Head of caudate nucleus (tissue), 42 donors: ENCODE measurements at regions not wholly inside any gene's neighbourhood (a gene's known extent, or its start where the extent isn't known, plus 50 kb on each side); places are given as distances from the start of the nearest gene placed in this dataset.

Source experiments
- DNase-seq, 42 donors: peaks; one replicate each; pipeline versions ENCODE4 v3.0.0 to v3.0.0-alpha.2; 2020 to 2021; ENCODE audit warnings: mixed read lengths in 7 of 42
- intact Hi-C: fragments of 100-400 bp; cut with DNase I; formaldehyde crosslinking; loops from one replicate; pipeline ENCODE4 v1.15.0; 2022

DNA sequence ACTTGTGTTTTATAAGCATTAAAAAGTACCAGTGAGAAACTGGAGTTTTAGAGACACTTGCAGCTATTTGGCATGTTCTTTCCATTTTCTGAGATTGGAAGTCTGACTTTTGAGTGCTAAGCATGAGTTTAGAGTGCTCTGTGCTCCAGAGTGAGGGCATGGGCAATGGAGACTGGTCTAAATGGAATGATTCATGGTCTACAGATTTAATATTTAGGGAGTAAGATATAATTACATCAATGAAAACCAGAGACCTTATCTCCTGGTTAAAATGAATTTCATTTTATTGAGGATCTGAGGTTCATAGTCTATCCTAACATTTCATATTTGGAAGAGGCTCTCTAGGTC is 135.9 kb upstream of the RPS23 start:
- intact Hi-C loops = no loop called here
- no peak for DNase-seq

DNA sequence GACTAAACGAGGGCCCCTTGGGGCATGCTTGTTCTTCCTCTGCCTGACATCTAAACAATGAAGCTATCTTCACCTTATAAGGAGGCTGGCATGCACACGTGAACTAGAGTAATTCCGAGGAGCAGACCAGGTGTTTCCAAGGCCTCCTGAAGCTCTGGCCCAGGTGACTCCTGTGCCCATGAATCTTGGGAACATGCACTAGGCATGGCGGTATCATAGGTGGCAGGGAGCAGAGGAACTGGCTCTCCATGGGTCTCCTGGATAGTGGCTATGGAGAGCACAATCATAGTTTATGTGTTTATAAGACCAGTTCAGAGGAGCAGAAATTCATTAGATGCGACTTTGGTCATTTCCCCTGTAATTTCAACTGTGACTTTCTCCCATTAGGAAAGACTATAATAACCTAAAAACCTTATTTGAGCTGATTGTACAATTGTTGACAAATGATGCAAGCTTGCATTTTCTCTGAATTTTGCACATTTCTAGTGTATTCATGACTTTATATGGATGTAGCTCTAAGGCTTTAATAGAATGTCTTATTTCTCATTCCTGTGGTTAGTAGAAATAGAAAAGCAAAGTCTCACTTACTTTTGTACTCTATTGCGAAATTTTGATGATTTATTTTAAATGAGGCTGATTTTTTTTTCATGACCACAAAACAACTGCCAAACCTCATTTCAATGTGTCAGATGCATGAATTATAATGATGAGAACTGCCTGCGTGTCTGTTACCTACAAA is 135.3 kb upstream of the RPS23 start:
- intact Hi-C loops = no loop called here
- DNase-seq = no peak

DNA sequence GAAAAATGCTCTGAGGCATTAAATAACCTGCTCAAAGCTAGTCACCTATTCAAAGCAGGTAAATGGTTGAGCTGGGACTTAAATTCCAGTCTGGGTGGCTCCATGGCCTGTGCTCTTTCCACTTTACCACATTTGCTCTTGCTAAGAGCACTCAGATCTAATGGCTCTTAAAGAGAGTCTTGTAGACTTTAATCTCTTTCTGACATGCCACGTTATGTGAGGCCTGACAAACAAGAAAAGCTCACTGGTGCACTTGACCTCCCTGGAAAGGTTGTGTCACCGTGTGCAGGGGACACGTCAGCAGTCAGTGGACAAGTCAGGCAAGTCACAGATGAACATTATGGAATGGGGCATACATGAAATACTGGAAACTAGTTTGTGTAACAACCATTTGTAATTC is 129.9 kb upstream of the RPS23 start:
- intact Hi-C loops = no loop called here
- DNase-seq = no peak

DNA sequence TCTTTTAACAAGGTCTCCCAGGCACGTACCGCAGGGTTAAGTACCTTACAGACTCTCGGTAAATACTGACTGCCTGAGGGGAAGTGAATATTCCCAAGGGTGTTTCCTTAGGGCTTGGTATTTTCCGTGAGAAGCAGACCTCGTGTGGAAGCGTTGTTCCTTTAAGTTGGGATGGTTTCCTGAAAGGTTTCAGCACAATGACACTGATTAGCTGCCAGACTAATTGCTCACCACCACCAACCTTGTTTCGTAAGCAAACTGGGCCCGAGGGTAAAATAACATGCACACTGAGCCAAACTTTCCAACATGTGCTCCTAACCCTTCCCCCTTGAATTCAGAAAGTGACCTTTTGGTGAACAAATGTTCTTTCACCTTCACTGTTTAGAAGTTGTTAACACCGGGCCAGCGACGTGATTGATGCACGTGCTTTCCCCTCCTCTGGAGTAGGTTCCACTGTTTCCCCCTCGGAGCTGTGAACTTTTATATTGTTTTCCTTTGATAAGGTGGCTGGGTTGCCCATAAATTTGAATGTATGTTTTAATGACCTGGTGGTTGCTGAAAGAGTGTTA is 128.1 kb upstream of the RPS23 start:
- intact Hi-C loops = no loop called here
- no peak for DNase-seq

DNA sequence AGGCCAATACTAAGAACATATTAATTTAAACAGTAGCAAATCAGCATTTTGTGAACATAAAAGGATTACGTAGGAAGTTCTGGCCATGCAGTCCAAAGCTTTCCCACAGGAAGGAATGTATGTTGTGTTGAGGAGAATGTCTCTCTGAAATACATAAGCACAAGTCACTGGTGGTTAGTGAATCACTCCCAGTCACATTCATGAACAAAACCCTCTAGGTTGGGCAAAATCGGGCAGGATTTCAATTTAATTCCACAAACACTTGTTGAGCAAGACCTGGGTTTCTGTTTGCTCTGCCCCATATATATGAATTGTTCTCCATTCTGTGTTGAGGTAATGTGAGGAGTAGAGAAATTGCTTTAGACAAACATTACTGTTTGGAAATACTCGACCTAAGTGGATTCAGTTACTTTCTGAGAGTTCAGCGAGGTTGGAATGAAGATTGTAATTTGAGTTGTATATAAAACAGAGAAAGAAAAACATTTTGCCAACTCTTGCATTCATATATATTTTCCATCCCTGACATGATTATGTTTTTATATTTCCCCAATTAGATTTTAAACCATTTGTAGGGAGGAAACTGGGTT is 127.6 kb upstream of the RPS23 start:
- intact Hi-C loops = no loop called here
- no peak for DNase-seq

DNA sequence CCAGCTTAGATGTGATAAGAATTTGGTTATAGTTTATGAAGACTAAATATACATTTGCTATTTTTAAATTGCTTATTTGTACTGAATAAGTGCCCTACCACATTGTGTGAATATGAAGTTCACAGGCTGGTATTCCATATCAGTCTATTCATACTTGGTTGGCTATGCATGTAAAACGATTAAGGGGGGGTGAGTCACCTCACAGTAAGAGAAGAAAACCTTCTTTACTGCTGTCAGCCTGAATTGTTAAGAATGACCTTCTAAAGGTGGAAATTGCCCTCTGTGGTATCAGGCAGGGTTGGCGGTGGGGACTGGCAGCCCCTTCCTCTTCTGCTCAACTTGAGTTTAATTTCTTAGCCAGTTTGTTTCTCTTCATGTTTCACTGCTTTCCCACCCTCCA is 127.0 kb upstream of the RPS23 start:
- no peak for DNase-seq
- intact Hi-C loops = no loop called here

DNA sequence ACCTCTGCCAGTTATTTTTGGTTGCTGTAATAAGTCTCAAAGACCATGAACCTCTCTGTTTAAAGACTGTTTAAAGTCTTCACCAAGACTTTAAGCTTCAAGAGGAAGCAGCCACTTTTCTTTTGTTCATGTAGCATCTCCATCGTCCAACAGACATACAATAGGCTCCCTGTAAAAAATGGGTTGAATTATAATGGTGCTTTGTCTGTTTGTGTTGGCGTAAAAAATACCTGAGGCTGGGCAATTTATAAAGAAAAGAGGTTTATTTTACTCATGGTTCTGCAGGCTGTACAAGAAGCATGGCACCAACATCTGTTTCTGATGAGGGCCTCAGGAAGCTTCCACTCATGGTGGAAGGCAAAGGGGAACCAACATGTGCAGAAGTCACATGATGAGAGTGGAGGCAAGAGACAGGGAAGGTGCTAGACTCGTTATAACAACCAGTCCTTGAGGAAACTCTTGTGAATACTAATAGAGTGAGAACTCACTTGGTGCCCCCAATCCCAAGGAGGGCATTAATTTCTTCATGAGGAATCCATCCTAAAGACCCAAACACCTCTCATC is 126.3 kb upstream of the RPS23 start:
- no peak for DNase-seq

DNA sequence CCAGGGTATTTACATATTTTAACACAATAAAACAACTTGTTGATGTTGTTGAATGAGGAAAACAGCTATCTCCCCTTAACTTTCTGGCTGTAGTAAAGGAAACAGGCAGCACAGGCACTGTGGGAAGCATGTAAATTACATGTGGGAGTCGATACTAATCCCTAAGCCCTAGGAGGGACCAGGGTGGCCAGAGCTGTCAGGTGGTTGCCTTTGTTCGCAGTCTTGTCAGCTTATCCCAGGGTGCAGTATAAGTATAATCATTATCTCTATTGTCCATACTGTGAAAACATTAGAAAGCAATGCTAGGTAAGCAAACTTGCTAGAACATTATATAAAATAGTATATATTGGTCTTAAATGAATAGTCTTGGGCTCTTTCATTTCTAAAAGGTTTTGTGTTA is 125.6 kb upstream of the RPS23 start:
- intact Hi-C loops = no loop called here
- no peak for DNase-seq

More for the DNA sequence above, 126.3 kb upstream of the RPS23 start:
- intact Hi-C loops = no loop called here

DNA sequence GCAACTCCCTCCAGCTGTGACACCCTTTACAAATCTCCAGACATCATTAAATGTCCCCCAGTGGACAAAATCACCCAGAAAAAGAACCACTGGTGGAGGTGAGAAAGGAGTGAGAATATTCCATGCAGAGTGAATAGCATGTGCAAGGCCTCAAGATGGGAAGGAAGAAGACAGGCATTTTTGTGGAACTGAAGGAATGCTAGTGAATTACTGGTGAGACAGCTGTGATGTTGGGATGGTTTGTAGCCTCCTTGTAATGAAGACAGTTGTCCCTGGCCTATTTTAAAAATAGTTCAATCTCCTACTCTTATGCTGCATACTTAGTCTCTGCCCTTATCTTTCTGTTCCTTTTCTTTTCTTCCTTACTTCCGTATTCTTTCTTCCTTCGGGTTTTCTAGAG is 124.9 kb upstream of the RPS23 start:
- intact Hi-C loops = no loop called here
- no peak for DNase-seq

DNA sequence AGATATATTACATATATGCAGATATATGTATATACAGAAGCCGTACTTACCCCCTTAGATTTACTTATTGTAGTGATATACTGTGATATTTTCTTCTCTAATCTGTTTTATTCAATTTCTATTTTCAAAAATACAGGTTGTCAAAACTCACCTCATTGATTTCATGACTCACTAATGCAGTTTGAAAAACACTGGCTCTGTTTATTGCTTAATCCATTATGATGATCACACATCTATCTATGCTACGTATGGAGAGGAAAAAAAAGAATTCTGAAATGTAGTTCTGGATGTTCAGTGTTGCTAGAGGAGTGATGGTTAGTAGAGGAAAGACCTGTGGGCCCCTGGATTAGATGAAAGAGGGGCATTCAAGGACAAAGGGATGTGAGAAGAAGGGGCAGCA is 121.0 kb upstream of the RPS23 start:
- no peak for DNase-seq
- intact Hi-C loops = no loop called here

DNA sequence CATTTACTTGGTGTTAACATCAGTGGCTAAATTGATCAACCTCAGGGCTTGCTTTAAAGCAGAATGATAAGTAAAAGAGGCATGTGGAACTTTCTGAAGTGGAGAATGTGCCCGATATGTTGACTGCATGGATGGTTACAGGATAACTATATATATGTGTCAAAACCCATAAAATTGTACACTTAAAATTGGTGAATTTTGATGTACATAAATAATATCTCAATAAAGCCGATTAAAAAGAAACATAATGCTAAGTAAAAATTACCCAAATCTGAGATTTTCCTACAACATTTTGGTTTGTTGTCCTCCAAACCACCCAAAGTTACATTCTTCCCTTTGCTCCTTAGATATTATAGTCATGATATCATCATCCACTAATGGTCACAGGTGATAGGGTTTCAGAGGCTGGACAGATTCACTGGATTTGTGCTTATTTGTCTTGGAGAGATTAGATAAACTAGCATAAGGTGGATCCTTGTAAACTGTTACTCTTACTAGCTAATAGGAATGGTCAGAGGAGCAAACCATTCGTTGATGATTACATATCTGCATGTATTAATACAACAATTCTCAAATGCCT is 119.7 kb upstream of the RPS23 start:
- intact Hi-C loops = no loop called here
- no peak for DNase-seq

DNA sequence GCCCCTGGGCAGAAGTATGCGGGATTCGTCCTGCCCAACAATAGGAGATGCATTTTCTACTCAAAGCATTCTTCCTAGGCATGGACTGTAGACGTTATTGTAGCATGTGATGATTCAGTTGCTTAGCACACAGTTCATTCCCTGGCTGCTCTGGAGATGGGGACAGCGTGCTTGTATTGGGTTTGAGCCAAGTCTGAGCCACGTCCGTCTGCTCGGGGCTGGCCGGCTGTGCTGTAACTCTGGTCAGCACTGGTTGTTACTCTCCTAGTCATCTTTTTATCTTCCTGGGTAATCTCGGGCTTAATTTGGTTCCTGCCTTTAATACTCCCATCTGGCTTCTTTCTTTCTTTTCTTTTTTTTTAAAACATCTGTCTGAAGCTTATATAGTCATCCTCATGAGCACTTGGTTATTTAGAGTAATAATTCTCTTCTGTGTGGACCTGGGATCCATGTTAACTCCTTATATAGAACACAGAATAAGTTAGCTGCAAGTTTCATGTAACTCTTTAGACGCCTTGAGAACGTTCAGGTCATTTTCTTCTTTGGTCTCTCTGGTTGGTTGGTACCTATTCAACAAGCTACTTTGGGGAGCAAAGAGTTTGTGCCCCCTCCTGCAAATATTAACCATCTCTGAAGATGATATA is 118.8 kb upstream of the RPS23 start:
- DNase-seq = peak in 37 of 42 donors; percentile 3 to 75 (median 39)
- intact Hi-C loops = no loop called here

DNA sequence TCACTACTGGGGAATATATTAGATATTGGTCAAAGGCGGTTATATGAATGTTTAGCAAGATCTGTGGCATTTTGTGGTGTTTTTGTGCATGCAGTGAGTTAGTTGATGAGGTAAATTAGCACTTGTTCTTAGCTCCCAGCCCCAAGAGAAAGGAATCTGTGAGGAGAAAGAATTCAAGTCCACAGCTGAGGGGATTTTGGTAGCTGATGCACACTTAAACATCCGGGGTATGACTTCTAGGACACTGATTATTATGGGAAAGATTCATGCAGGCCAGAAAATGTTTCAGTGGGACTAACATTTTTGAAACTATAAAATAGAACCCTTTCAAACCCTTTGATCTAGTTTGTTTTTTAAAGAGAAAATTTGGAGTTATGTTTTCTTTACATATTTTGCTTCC is 118.2 kb upstream of the RPS23 start:
- intact Hi-C loops = no loop called here
- no peak for DNase-seq

DNA sequence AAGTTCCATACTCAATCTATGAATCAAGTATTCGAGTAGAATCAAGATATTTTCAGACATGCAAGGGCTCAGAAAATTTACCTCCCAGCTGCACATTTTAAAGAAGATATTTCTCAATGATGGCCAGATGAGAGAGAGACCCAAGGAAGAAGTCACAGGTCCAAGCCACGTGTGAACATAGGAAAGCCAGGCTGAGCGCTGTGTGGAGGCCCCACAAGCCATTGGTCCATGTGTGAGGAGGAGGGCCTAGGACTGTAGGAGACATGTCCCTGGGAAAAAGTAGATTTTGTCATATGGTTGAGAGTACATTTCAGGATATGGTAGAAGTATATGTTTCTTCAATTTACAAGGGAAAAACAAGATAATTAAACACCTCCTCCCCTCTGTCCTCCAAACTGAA is 115.8 kb upstream of the RPS23 start:
- intact Hi-C loops = no loop called here

DNA sequence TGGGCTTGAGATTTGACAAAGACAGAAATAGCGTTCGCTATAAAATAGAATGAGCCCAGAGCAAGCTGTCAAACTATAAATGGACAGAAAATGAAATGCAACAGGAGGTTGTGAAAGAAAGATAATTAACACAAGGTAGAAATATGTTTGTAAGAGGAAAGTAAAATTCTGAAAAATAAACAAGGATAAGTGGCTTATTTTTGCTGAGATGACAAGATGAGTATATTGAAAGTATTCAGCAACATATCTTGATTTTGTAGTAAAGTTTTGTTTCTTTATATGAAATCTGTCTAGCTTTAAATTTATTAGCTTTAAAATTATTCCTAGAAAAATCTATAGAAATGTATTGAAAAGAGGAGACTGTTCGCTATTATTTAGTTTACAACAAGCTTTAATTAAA is 111.9 kb upstream of the RPS23 start:
- no peak for DNase-seq
- intact Hi-C loops = no loop called here

More for the DNA sequence above, 115.8 kb upstream of the RPS23 start:
- no peak for DNase-seq

DNA sequence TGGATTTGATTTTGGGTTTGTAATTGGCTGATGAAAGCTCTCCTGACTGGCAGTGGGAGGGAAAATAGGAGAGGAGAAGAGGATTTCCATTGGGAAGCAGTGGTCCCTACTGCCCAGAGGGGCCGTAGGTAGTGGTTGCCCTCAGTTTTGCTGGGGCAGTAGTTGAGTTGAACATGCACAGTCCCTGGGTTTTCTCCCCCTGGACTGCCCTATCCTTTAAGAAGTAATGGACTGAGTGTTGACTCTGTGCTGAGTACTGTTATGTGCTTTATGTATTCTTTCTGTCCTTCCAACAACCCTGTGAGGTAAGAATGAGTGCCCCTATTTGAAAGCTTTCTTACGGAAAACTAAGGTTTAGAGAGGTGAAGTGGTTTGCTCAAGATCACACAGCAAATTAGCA is 111.2 kb upstream of the RPS23 start:
- intact Hi-C loops = no loop called here
- DNase-seq = no peak

DNA sequence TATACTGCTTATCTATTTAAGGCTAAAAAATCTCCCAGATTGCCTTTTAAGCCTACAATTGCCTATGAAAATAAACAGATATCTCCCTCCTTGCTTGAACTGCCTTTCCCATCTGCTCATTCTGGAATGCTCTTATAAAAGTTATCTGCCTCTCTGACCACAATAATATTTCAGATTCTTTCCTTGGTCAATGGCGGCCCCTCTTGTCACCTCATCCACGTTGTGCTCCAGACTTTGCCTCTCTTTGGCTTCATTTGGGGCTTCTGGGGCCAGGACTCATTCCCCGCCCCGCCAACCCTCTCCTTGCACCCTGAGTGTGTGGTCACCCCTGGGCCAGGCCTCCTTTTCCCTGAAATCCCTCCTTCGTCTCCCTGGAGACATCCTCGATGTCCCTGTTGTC is 110.0 kb upstream of the RPS23 start:
- intact Hi-C loops = no loop called here
- DNase-seq = no peak

DNA sequence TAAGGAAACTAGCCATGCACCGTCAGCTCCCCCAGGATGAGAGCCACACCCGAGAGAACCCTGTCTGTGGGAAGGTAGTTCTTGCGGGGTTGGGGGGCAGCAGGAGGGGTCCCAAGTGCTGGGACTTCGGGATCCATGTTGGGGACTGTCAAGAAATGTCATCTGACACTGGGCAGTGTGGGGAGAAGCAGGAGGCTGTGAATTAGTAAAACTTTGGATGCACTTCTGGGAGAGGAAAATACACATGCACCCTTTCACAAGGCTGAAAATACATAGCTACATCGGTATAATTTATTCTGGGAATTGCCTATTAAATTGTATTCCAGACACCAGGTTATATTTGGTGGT is 109.6 kb upstream of the RPS23 start:
- intact Hi-C loops = no loop called here

DNA sequence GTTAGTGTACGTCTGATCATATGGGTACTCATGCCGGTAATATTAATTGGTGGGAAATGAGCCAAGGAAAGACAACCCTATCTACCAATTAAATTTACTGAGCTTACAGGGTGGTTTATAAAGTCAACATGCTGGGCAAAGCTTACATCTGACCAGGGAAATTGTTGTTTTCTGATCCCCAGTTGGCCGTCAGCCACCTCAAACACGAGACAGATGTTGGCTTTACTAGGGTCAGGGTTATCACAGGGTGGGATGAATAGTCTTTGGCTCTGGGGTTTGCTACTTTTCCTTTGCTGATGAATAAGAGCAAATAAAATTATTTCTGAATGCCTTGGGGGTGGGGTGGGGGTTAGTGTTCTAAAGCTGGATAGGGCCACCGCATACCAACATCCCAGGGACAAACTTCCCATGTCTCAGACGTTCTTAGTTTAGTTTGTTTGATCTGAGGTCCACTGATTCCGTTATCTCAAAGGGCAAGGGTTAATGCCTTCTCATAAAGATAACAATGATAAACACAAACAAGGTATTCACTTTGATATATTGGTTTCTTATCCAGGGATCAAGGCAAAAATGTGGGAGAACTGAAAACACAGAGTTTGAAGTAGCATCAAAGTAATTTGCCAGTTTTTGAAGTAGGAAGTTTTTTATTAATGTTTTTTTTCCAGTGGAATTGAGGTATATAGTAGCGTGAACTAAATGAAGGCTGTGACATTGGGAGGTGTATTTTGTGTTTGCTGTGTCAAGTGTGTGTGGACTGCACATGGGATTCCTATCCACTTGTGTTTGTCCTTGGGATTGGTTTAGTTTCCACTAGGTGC is 109.1 kb upstream of the RPS23 start:
- DNase-seq = no peak
- intact Hi-C loops = no loop called here

More for the DNA sequence above, 109.6 kb upstream of the RPS23 start:
- DNase-seq = no peak
